Natural killer cell (primary cell): ENCODE measurements at regions not wholly inside any gene's neighbourhood (a gene's known extent, or its start where the extent isn't known, plus 50 kb on each side); places are given as distances from the start of the nearest gene placed in this dataset.

Experiments
- ATAC-seq, 3 donors: fragments of 150-1000 bp in 2 of 3; fragments of 200-7000 bp in 1 of 3; cut with Tn5 transposase; 1 replicate in 1 of 3; 2 replicates in 2 of 3; pipeline ENCODE4 v1.10.0; 2021; ENCODE audit warnings: mild to moderate bottlenecking in 2 of 3, moderate library complexity in 2 of 3
- DNase-seq, 2 donors: peaks; one replicate each; pipeline versions ENCODE4 v3.0.0 to v3.0.0-alpha.2; 2013 to 2021; ENCODE audit warnings: mixed read lengths in 1 of 2
- H3K27ac ChIP-seq: one replicate; pipeline ENCODE4 v1.5.1; 2013; ENCODE audit warnings: mild to moderate bottlenecking, low read length
- H3K27me3 ChIP-seq: one replicate; pipeline ENCODE4 v1.6.1; 2013; ENCODE audit warnings: low read length; ENCODE audit not compliant: control insufficient read depth, insufficient read depth
- H3K36me3 ChIP-seq: one replicate; pipeline ENCODE4 v1.6.1; 2013; ENCODE audit warnings: low read length; ENCODE audit not compliant: control insufficient read depth, insufficient read depth
- H3K4me1 ChIP-seq: one replicate; pipeline ENCODE4 v1.6.1; 2013; ENCODE audit warnings: low read length; ENCODE audit not compliant: control insufficient read depth, insufficient read depth
- H3K4me3 ChIP-seq: one replicate; pipeline ENCODE4 v1.5.1; 2013; ENCODE audit warnings: low read length
- H3K9me3 ChIP-seq: one replicate; pipeline ENCODE4 v1.6.1; 2013; ENCODE audit warnings: low read length; ENCODE audit not compliant: control insufficient read depth, insufficient read depth
- H3K27ac Mint-ChIP-seq, 2 donors: one replicate each; pipeline ENCODE4 v1.8.0; 2022; ENCODE audit warnings: mild to moderate bottlenecking in 2 of 2, mixed read lengths in 2 of 2, moderate library complexity in 1 of 2
- H3K27me3 Mint-ChIP-seq, 2 donors: one replicate each; pipeline ENCODE4 v1.8.0; 2022; ENCODE audit warnings: low read depth in 2 of 2, mixed read lengths in 2 of 2
- H3K36me3 Mint-ChIP-seq: one replicate; pipeline ENCODE4 v1.8.0; 2022; ENCODE audit warnings: mixed read lengths
- H3K4me1 Mint-ChIP-seq, 2 donors: one replicate each; pipeline ENCODE4 v1.8.0; 2022; ENCODE audit warnings: mixed read lengths in 2 of 2
- H3K4me3 Mint-ChIP-seq: one replicate; pipeline ENCODE4 v1.8.0; 2022; ENCODE audit warnings: mild to moderate bottlenecking, moderate library complexity, mixed read lengths
- H3K9me3 Mint-ChIP-seq, 2 donors: one replicate each; pipeline ENCODE4 v1.8.0; 2022; ENCODE audit warnings: mixed read lengths in 2 of 2
- WGBS: methylation state at CpG from one replicate; pipeline ENCODE4 v1.1.7; 2013; ENCODE audit warnings: missing lambda C conversion rate; ENCODE audit not compliant: insufficient coverage; 5-methylcytosine and 5-hydroxymethylcytosine counted together
- intact Hi-C: fragments of 100-400 bp; cut with micrococcal nuclease; formaldehyde crosslinking; loops from one replicate; pipeline ENCODE4 v1.14.2; 2022
- TF ChIP-seq, protein P1 (sequence below): fragments of 200-600 bp; IDR thresholded peaks from one replicate; pipeline ENCODE4 v1.8.0; 2022; ENCODE audit warnings: antibody characterized with exemption

DNA sequence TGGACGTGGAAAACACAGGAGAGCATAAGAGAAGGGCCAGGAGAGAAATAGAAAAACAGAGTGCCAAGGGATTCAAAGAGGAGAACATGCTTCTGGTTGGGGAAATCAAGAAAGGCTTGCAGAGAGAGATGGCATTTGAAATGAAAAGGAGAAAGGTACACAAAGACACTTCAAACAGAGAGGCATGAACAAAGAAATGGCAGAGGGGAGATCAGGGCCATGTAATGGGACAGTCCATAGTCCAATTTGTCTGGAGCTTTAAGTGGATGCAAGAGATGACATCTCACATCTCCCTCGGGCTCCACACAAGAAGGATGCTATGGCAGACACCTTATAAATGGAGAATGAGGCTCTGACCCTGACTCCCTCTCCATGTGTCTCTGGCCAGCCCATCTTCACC is 331.1 kb downstream of the MLLT3 start:
- no peak for ATAC-seq
- WGBS: 72% methylated on average over 2 of the region's 2 CpGs
- H3K36me3 Mint-ChIP-seq: no peaks in the 10 kb centered on the region
- no peaks in the 10 kb centered on the region for H3K27me3 ChIP-seq
- H3K27ac ChIP-seq: no peak overlapping the region
- no peak for DNase-seq
- H3K27me3 Mint-ChIP-seq: peaks cover 0 to 3% of the 10 kb centered on the region in 2 donors
- H3K36me3 ChIP-seq: no peaks in the 10 kb centered on the region
- peaks cover 0 to 3% of the 10 kb centered on the region in 2 donors for H3K4me1 Mint-ChIP-seq
- no peak overlapping the region for H3K27ac Mint-ChIP-seq
- no peak overlapping the region for H3K4me3 Mint-ChIP-seq
- TF ChIP-seq, protein P1, sequence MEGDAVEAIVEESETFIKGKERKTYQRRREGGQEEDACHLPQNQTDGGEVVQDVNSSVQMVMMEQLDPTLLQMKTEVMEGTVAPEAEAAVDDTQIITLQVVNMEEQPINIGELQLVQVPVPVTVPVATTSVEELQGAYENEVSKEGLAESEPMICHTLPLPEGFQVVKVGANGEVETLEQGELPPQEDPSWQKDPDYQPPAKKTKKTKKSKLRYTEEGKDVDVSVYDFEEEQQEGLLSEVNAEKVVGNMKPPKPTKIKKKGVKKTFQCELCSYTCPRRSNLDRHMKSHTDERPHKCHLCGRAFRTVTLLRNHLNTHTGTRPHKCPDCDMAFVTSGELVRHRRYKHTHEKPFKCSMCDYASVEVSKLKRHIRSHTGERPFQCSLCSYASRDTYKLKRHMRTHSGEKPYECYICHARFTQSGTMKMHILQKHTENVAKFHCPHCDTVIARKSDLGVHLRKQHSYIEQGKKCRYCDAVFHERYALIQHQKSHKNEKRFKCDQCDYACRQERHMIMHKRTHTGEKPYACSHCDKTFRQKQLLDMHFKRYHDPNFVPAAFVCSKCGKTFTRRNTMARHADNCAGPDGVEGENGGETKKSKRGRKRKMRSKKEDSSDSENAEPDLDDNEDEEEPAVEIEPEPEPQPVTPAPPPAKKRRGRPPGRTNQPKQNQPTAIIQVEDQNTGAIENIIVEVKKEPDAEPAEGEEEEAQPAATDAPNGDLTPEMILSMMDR: no peak
- H3K9me3 Mint-ChIP-seq: no peaks in the 10 kb centered on the region
- intact Hi-C loops: no loop called here
- H3K4me3 ChIP-seq: no peak overlapping the region
- peaks cover 3% of the 10 kb centered on the region for H3K9me3 ChIP-seq
- no peaks in the 10 kb centered on the region for H3K4me1 ChIP-seq

DNA sequence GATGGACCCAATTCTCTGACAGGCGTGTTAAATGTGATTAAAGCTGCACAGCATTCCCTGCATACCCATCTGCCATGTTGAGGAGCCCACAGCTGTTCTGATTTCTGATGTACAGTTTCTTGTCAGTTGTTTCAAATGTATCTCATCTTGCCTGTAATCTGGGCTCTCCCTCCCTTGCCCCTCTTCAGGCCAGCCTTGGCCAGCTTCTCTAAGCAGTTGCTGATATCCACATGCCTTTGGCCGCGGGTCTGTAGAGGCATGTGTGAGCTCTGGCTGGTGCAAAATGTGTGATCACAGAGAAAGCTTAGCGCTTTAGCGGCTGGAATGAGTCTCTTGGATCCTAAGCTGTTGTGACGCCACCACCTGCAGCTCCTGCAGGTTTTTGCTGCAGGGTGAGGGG is 332.0 kb downstream of the MLLT3 start:
- no peaks in the 10 kb centered on the region for H3K4me1 ChIP-seq
- TF ChIP-seq, protein P1: no peak
- H3K27me3 ChIP-seq: no peaks in the 10 kb centered on the region
- ATAC-seq: no peak
- peaks cover 3% of the 10 kb centered on the region for H3K9me3 ChIP-seq
- DNase-seq: no peak
- Mint-ChIP-seq H3K36me3 (no peaks in the 10 kb centered on the region), H3K4me3 (no peak overlapping the region), H3K27ac (no peak overlapping the region), H3K27me3 (peaks cover 0 to 3% of the 10 kb centered on the region in 2 donors), H3K4me1 (peaks cover 0 to 5% of the 10 kb centered on the region in 2 donors), H3K9me3 (no peaks in the 10 kb centered on the region)
- no peaks in the 10 kb centered on the region for H3K36me3 ChIP-seq
- H3K27ac ChIP-seq: no peak overlapping the region
- 90% methylated on average over 6 of the region's 6 CpGs for WGBS
- intact Hi-C loops: no loop called here
- no peak overlapping the region for H3K4me3 ChIP-seq

DNA sequence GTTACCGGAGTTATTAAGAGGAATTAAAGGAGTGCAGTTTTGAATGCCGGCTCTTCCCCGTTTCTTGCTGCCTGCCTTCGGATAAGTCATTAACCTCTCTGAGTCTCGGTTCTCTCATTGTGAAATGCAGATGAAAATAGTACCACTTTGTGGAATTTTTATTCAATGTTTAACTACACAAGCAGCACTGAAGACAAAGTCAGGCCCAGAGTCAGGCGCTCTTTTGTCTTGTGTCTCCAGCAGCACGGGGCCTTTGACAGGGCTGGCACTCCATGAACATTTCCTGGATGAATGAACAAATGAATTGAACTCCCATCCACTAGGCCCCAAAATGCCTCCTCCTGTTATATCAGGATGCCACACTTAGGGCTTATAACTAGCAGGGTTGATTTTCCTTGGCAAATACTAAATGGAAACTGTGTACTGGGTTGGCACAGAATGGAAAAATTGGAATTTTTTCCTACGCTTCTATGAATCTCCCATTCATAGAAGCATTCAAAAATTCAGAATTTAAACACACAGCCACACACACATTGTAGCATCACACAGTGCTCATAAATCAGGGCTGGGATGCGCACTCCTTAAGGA is 332.8 kb downstream of the MLLT3 start:
- Histone ChIP-seq H3K36me3 (no peaks in the 10 kb centered on the region), H3K4me3 (no peak overlapping the region), H3K27me3 (no peaks in the 10 kb centered on the region), H3K27ac (no peak overlapping the region), H3K9me3 (peaks cover 3% of the 10 kb centered on the region), H3K4me1 (no peaks in the 10 kb centered on the region)
- ATAC-seq (no peak), DNase-seq (no peak)
- Mint-ChIP-seq H3K27ac (no peak overlapping the region), H3K27me3 (peaks cover 0 to 3% of the 10 kb centered on the region in 2 donors), H3K4me3 (no peak overlapping the region), H3K4me1 (peaks cover 0 to 5% of the 10 kb centered on the region in 2 donors), H3K36me3 (no peaks in the 10 kb centered on the region), H3K9me3 (no peaks in the 10 kb centered on the region)
- intact Hi-C loops: no loop called here
- WGBS: 92% methylated on average over 8 of the region's 9 CpGs
- TF ChIP-seq, protein P1: no peak

DNA sequence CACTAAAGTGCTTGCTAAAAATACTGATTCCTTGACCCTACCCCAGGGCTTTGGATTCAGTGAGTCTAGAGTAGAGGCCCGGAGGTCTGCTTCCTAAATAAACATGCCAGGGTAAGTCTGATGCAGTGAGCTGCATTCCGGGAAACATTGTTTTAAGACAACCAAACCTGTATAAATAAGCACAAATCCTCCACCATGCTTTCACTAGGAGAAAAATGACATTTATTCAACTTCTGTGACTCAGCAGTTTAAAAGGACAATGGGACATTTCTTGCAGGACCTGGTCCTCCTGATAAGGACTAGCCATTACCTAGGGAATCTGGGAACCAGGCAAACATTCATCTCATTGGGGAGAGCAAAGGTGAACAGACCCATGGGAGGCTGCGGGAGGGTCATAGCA is 335.3 kb downstream of the MLLT3 start:
- peaks cover 0 to 5% of the 10 kb centered on the region in 2 donors for H3K4me1 Mint-ChIP-seq
- Histone ChIP-seq H3K4me3 (no peak overlapping the region), H3K27ac (no peak overlapping the region), H3K4me1 (no peaks in the 10 kb centered on the region), H3K36me3 (no peaks in the 10 kb centered on the region), H3K9me3 (peaks cover 3% of the 10 kb centered on the region), H3K27me3 (no peaks in the 10 kb centered on the region)
- H3K27ac Mint-ChIP-seq: no peak overlapping the region
- intact Hi-C loops: no loop called here
- peaks cover 0 to 3% of the 10 kb centered on the region in 2 donors for H3K27me3 Mint-ChIP-seq
- WGBS: 94% methylated on average over 2 of the region's 3 CpGs
- TF ChIP-seq, protein P1: no peak
- no peak for ATAC-seq
- H3K36me3 Mint-ChIP-seq: no peaks in the 10 kb centered on the region
- DNase-seq: no peak
- H3K9me3 Mint-ChIP-seq: no peaks in the 10 kb centered on the region
- H3K4me3 Mint-ChIP-seq: no peak overlapping the region
